HG02759 (cell line): ENCODE measurements at regions not wholly inside any gene's neighbourhood (a gene's known extent, or its start where the extent isn't known, plus 50 kb on each side); places are given as distances from the start of the nearest gene placed in this dataset.

ENCODE experiments used
- ATAC-seq: cut with Tn5 transposase; IDR thresholded peaks from one replicate; pipeline ENCODE4 v1.9.1; 2021; ENCODE audit warnings: mild to moderate bottlenecking, moderate library complexity; ENCODE audit not compliant: unreplicated experiment

GRCh38 chr7:24469118-24469517, 104.1 kb upstream of the PALS2 start:
- no peak for ATAC-seq

- no peak for ATAC-seq
These were observed 101.2 kb upstream of the PALS2 start for GRCh38 chr7:24472093-24472492.

GRCh38 chr7:24475166-24475961, 97.9 kb upstream of the PALS2 start:
- no peak for ATAC-seq

GRCh38 chr7:24476227-24476626, 97.0 kb upstream of the PALS2 start:
- no peak for ATAC-seq

GRCh38 chr7:24477398-24478136, 95.7 kb upstream of the PALS2 start:
- no peak for ATAC-seq

- ATAC-seq, result no peak
These were observed 95.1 kb upstream of the PALS2 start for GRCh38 chr7:24478137-24478655.

GRCh38 chr7:24480501-24480900, 92.8 kb upstream of the PALS2 start:
- ATAC-seq, result no peak

- ATAC-seq, result no peak
These were observed 89.4 kb upstream of the PALS2 start for GRCh38 chr7:24483804-24484203.

- no peak for ATAC-seq
These were observed 80.7 kb upstream of the PALS2 start for GRCh38 chr7:24492576-24492975.

- no peak for ATAC-seq
These were observed 78.4 kb upstream of the PALS2 start for GRCh38 chr7:24494832-24495231.

- no peak for ATAC-seq
These were observed 77.2 kb upstream of the PALS2 start for GRCh38 chr7:24496036-24496435.

- ATAC-seq, result no peak
These were observed 74.8 kb upstream of the PALS2 start for GRCh38 chr7:24498439-24498838.

- no peak for ATAC-seq
These were observed 73.4 kb upstream of the PALS2 start for GRCh38 chr7:24499871-24500270.

GRCh38 chr7:24500599-24500998, 72.7 kb upstream of the PALS2 start:
- no peak for ATAC-seq

GRCh38 chr7:24501009-24501408, 72.2 kb upstream of the PALS2 start:
- no peak for ATAC-seq

- ATAC-seq, result no peak
These were observed 71.7 kb upstream of the PALS2 start for GRCh38 chr7:24501443-24502134.

GRCh38 chr7:24502135-24502488, 71.1 kb upstream of the PALS2 start:
- no peak for ATAC-seq

GRCh38 chr7:24503506-24503905, 69.7 kb upstream of the PALS2 start:
- ATAC-seq, result no peak

GRCh38 chr7:24504040-24504439, 69.2 kb upstream of the PALS2 start:
- ATAC-seq, result no peak

- no peak for ATAC-seq
These were observed 68.4 kb upstream of the PALS2 start for GRCh38 chr7:24504836-24505235.

GRCh38 chr7:24505968-24506367, 67.3 kb upstream of the PALS2 start:
- ATAC-seq, result no peak

GRCh38 chr7:24508316-24508715, 64.9 kb upstream of the PALS2 start:
- no peak for ATAC-seq
